Coronary artery (tissue), 2 donors: ENCODE measurements at regions not wholly inside any gene's neighbourhood (a gene's known extent, or its start where the extent isn't known, plus 50 kb on each side); places are given as distances from the start of the nearest gene placed in this dataset.

Source experiments
- DNase-seq: peaks from one replicate; pipeline ENCODE4 v3.0.0-alpha.2; 2017; ENCODE audit warnings: low spot score
- H3K27ac ChIP-seq, 2 donors: fragments of 200-600 bp; sonication (generic); one replicate each; pipeline ENCODE4 v1.5.1; 2016 to 2019
- H3K4me3 ChIP-seq: fragments of 200-600 bp; sonication (generic); 2 replicates; pipeline ENCODE4 v1.5.1; 2016; ENCODE audit warnings: mild to moderate bottlenecking, moderate library complexity
- CTCF ChIP-seq: fragments of 200-600 bp; sonication (generic); IDR thresholded peaks from one replicate; pipeline ENCODE4 v1.5.1; 2019; ENCODE audit warnings: antibody characterized with exemption

GRCh38 chr12:69094606-69095216, 144.7 kb upstream of the CPSF6 start:
- no peak for DNase-seq
- no peak overlapping the region for H3K4me3 ChIP-seq
- no peak overlapping the region for H3K27ac ChIP-seq
- no peak for TF ChIP-seq CTCF

- no peak for TF ChIP-seq CTCF
- no peak for DNase-seq
- H3K27ac ChIP-seq, result no peak overlapping the region
- H3K4me3 ChIP-seq, result no peak overlapping the region
Measured at GRCh38 chr12:69095765-69096477, 143.4 kb upstream of the CPSF6 start.

- no peak for TF ChIP-seq CTCF
- no peak overlapping the region for H3K27ac ChIP-seq
- no peak for DNase-seq
- no peak overlapping the region for H3K4me3 ChIP-seq
Measured at GRCh38 chr12:69096669-69097335, 142.6 kb upstream of the CPSF6 start.

- DNase-seq, result no peak
- Histone ChIP-seq H3K27ac (no peak overlapping the region), H3K4me3 (no peak overlapping the region)
- no peak for TF ChIP-seq CTCF
Measured at GRCh38 chr12:69097619-69098368, 141.6 kb upstream of the CPSF6 start.

- no peak for DNase-seq
- no peak overlapping the region for H3K27ac ChIP-seq
- TF ChIP-seq CTCF, result no peak
- H3K4me3 ChIP-seq, result no peak overlapping the region
Measured at GRCh38 chr12:69099201-69099837, 140.1 kb upstream of the CPSF6 start.

- Histone ChIP-seq H3K4me3 (no peak overlapping the region), H3K27ac (no peak overlapping the region)
- no peak for DNase-seq
- TF ChIP-seq CTCF, result no peak
Measured at GRCh38 chr12:69101505-69101904, 137.9 kb upstream of the CPSF6 start.
